ENCODE measurements at regions not wholly inside any gene's neighbourhood (a gene's known extent, or its start where the extent isn't known, plus 50 kb on each side); places are given as distances from the start of the nearest gene placed in this dataset.

GRCh38 chr18:78521136-78521535, 458.5 kb upstream of the SALL3 start:
- no peaks in the 10 kb centered on the region for H3K27me3 ChIP-seq (ENCODE audit: control insufficient read depth in 1 of 2, insufficient read depth in 2 of 2, low read length in 1 of 2)
- DNase-seq: no peak
- ATAC-seq (ENCODE audit: low FRiP score): no peak

GRCh38 chr18:78521744-78522143, 457.9 kb upstream of the SALL3 start:
- DNase-seq: no peak
- intact Hi-C loops (cut with DNase I): no loop called here
- no peaks in the 10 kb centered on the region for H3K27me3 ChIP-seq (ENCODE audit: control insufficient read depth in 1 of 2, insufficient read depth in 2 of 2, low read length in 1 of 2)
- WGBS, 2 donors: 87 to 93% methylated on average over 8 of the region's 8 CpGs
- H3K36me3 ChIP-seq (ENCODE audit: control insufficient read depth in 1 of 2, insufficient read depth in 2 of 2, low read length in 1 of 2): no peaks in the 10 kb centered on the region
- no peaks in the 10 kb centered on the region for H3K9me3 ChIP-seq (ENCODE audit: control insufficient read depth, low read length)
- no peak overlapping the region for H3K27ac ChIP-seq (ENCODE audit: low read depth in 1 of 2, low read length in 2 of 2)
- no peak for ATAC-seq (ENCODE audit: low FRiP score)
- H3K4me1 ChIP-seq (ENCODE audit: control insufficient read depth in 1 of 2, insufficient read depth in 2 of 2, low read length in 2 of 2): no peaks in the 10 kb centered on the region
- H3K4me3 ChIP-seq (ENCODE audit: low read length in 2 of 2): no peak overlapping the region

More at GRCh38 chr18:78521136-78521535, 458.5 kb upstream of the SALL3 start:
- no peak overlapping the region for H3K4me3 ChIP-seq (ENCODE audit: low read length in 2 of 2)
- no peaks in the 10 kb centered on the region for H3K36me3 ChIP-seq (ENCODE audit: control insufficient read depth in 1 of 2, insufficient read depth in 2 of 2, low read length in 1 of 2)
- no peak overlapping the region for H3K27ac ChIP-seq (ENCODE audit: low read depth in 1 of 2, low read length in 2 of 2)
- intact Hi-C loops (cut with DNase I): no loop called here
- no peaks in the 10 kb centered on the region for H3K9me3 ChIP-seq (ENCODE audit: control insufficient read depth, low read length)
- H3K4me1 ChIP-seq (ENCODE audit: control insufficient read depth in 1 of 2, insufficient read depth in 2 of 2, low read length in 2 of 2): no peaks in the 10 kb centered on the region
- 73 to 78% methylated on average over 11 of the region's 11 CpGs for WGBS, 2 donors

GRCh38 chr18:78522507-78522906, 457.1 kb upstream of the SALL3 start:
- Histone ChIP-seq H3K27me3 (ENCODE audit: control insufficient read depth in 1 of 2, insufficient read depth in 2 of 2, low read length in 1 of 2) (no peaks in the 10 kb centered on the region), H3K27ac (ENCODE audit: low read depth in 1 of 2, low read length in 2 of 2) (no peak overlapping the region), H3K4me3 (ENCODE audit: low read length in 2 of 2) (no peak overlapping the region), H3K36me3 (ENCODE audit: control insufficient read depth in 1 of 2, insufficient read depth in 2 of 2, low read length in 1 of 2) (no peaks in the 10 kb centered on the region), H3K9me3 (ENCODE audit: control insufficient read depth, low read length) (no peaks in the 10 kb centered on the region), H3K4me1 (ENCODE audit: control insufficient read depth in 1 of 2, insufficient read depth in 2 of 2, low read length in 2 of 2) (no peaks in the 10 kb centered on the region)
- ATAC-seq (ENCODE audit: low FRiP score): no peak
- intact Hi-C loops (cut with DNase I): no loop called here
- no peak for DNase-seq
- 94 to 97% methylated on average over 8 of the region's 8 CpGs for WGBS, 2 donors

GRCh38 chr18:78523850-78524249, 455.8 kb upstream of the SALL3 start:
- intact Hi-C loops (cut with DNase I): no loop called here

GRCh38 chr18:78525366-78526111, 454.1 kb upstream of the SALL3 start:
- WGBS, 2 donors: 54 to 56% methylated on average over 11 of the region's 11 CpGs
- no peak overlapping the region for H3K4me3 ChIP-seq (ENCODE audit: low read length in 2 of 2)
- DNase-seq: no peak
- no peaks in the 10 kb centered on the region for H3K4me1 ChIP-seq (ENCODE audit: control insufficient read depth in 1 of 2, insufficient read depth in 2 of 2, low read length in 2 of 2)
- H3K27ac ChIP-seq (ENCODE audit: low read depth in 1 of 2, low read length in 2 of 2): no peak overlapping the region
- ATAC-seq (ENCODE audit: low FRiP score): no peak
- intact Hi-C loops (cut with DNase I): no loop called here
- H3K27me3 ChIP-seq (ENCODE audit: control insufficient read depth in 1 of 2, insufficient read depth in 2 of 2, low read length in 1 of 2): no peaks in the 10 kb centered on the region
- no peaks in the 10 kb centered on the region for H3K9me3 ChIP-seq (ENCODE audit: control insufficient read depth, low read length)
- no peaks in the 10 kb centered on the region for H3K36me3 ChIP-seq (ENCODE audit: control insufficient read depth in 1 of 2, insufficient read depth in 2 of 2, low read length in 1 of 2)

More at GRCh38 chr18:78523850-78524249, 455.8 kb upstream of the SALL3 start:
- DNase-seq (no peak), ATAC-seq (ENCODE audit: low FRiP score) (no peak)
- WGBS, 2 donors: 86 to 91% methylated on average over 12 of the region's 12 CpGs
- Histone ChIP-seq H3K4me1 (ENCODE audit: control insufficient read depth in 1 of 2, insufficient read depth in 2 of 2, low read length in 2 of 2) (no peaks in the 10 kb centered on the region), H3K4me3 (ENCODE audit: low read length in 2 of 2) (no peak overlapping the region), H3K27ac (ENCODE audit: low read depth in 1 of 2, low read length in 2 of 2) (no peak overlapping the region), H3K36me3 (ENCODE audit: control insufficient read depth in 1 of 2, insufficient read depth in 2 of 2, low read length in 1 of 2) (no peaks in the 10 kb centered on the region), H3K27me3 (ENCODE audit: control insufficient read depth in 1 of 2, insufficient read depth in 2 of 2, low read length in 1 of 2) (no peaks in the 10 kb centered on the region), H3K9me3 (ENCODE audit: control insufficient read depth, low read length) (no peaks in the 10 kb centered on the region)

GRCh38 chr18:78526275-78526674, 453.3 kb upstream of the SALL3 start:
- WGBS, 2 donors: 19 to 26% methylated on average over 10 of the region's 10 CpGs
- ATAC-seq (ENCODE audit: low FRiP score) (no peak), DNase-seq (no peak)
- Histone ChIP-seq H3K4me1 (ENCODE audit: control insufficient read depth in 1 of 2, insufficient read depth in 2 of 2, low read length in 2 of 2) (no peaks in the 10 kb centered on the region), H3K27ac (ENCODE audit: low read depth in 1 of 2, low read length in 2 of 2) (no peak overlapping the region), H3K27me3 (ENCODE audit: control insufficient read depth in 1 of 2, insufficient read depth in 2 of 2, low read length in 1 of 2) (no peaks in the 10 kb centered on the region), H3K9me3 (ENCODE audit: control insufficient read depth, low read length) (no peaks in the 10 kb centered on the region), H3K4me3 (ENCODE audit: low read length in 2 of 2) (no peak overlapping the region), H3K36me3 (ENCODE audit: control insufficient read depth in 1 of 2, insufficient read depth in 2 of 2, low read length in 1 of 2) (no peaks in the 10 kb centered on the region)
- intact Hi-C loops (cut with DNase I): no loop called here

- no peak overlapping the region for H3K4me3 ChIP-seq (ENCODE audit: low read length in 2 of 2)
- H3K9me3 ChIP-seq (ENCODE audit: control insufficient read depth, low read length): no peaks in the 10 kb centered on the region
- intact Hi-C loops (cut with DNase I): no loop called here
- ATAC-seq (ENCODE audit: low FRiP score) (no peak), DNase-seq (no peak)
- H3K27me3 ChIP-seq (ENCODE audit: control insufficient read depth in 1 of 2, insufficient read depth in 2 of 2, low read length in 1 of 2): no peaks in the 10 kb centered on the region
- H3K36me3 ChIP-seq (ENCODE audit: control insufficient read depth in 1 of 2, insufficient read depth in 2 of 2, low read length in 1 of 2): no peaks in the 10 kb centered on the region
- H3K27ac ChIP-seq (ENCODE audit: low read depth in 1 of 2, low read length in 2 of 2): no peak overlapping the region
- WGBS, 2 donors: 43 to 49% methylated on average over 19 of the region's 19 CpGs
- no peaks in the 10 kb centered on the region for H3K4me1 ChIP-seq (ENCODE audit: control insufficient read depth in 1 of 2, insufficient read depth in 2 of 2, low read length in 2 of 2)
Observed at GRCh38 chr18:78526923-78527711, 452.5 kb upstream of the SALL3 start.

- Histone ChIP-seq H3K27me3 (ENCODE audit: control insufficient read depth in 1 of 2, insufficient read depth in 2 of 2, low read length in 1 of 2) (no peaks in the 10 kb centered on the region), H3K36me3 (ENCODE audit: control insufficient read depth in 1 of 2, insufficient read depth in 2 of 2, low read length in 1 of 2) (no peaks in the 10 kb centered on the region), H3K9me3 (ENCODE audit: control insufficient read depth, low read length) (no peaks in the 10 kb centered on the region), H3K27ac (ENCODE audit: low read depth in 1 of 2, low read length in 2 of 2) (no peak overlapping the region), H3K4me1 (ENCODE audit: control insufficient read depth in 1 of 2, insufficient read depth in 2 of 2, low read length in 2 of 2) (no peaks in the 10 kb centered on the region), H3K4me3 (ENCODE audit: low read length in 2 of 2) (no peak overlapping the region)
- DNase-seq (no peak), ATAC-seq (ENCODE audit: low FRiP score) (no peak)
- intact Hi-C loops (cut with DNase I): no loop called here
- 93 to 95% methylated on average over 11 of the region's 11 CpGs for WGBS, 2 donors
Observed at GRCh38 chr18:78527984-78528383, 451.6 kb upstream of the SALL3 start.

Data from aorta (tissue), 5 donors.